ENCODE measurements at regions not wholly inside any gene's neighbourhood (a gene's known extent, or its start where the extent isn't known, plus 50 kb on each side); places are given as distances from the start of the nearest gene placed in this dataset.

- TF ChIP-seq RAD21 (IDR thresholded peaks at IDR 0.05; ENCODE audit: low read length) (no peak), MAX (IDR thresholded peaks at IDR 0.05; ENCODE audit: low read depth) (no peak), REST (IDR thresholded peaks at IDR 0.05; ENCODE audit: low read depth, low read length) (no peak), GATA2 (CRISPR knock-in tag; IDR thresholded peaks at IDR 0.05) (no peak), POLR2AphosphoS5 (IDR thresholded peaks at IDR 0.05; ENCODE audit: low read depth, low read length) (no peak), FOSL2 (IDR thresholded peaks at IDR 0.05; ENCODE audit: borderline replicate concordance, low read depth) (no peak), TAF1 (IDR thresholded peaks at IDR 0.05; ENCODE audit: borderline replicate concordance, low read depth, low read length) (no peak), SIN3A (IDR thresholded peaks at IDR 0.05; ENCODE audit: borderline replicate concordance, low read depth, low read length) (no peak)
- TF ChIP-seq, protein P1, sequence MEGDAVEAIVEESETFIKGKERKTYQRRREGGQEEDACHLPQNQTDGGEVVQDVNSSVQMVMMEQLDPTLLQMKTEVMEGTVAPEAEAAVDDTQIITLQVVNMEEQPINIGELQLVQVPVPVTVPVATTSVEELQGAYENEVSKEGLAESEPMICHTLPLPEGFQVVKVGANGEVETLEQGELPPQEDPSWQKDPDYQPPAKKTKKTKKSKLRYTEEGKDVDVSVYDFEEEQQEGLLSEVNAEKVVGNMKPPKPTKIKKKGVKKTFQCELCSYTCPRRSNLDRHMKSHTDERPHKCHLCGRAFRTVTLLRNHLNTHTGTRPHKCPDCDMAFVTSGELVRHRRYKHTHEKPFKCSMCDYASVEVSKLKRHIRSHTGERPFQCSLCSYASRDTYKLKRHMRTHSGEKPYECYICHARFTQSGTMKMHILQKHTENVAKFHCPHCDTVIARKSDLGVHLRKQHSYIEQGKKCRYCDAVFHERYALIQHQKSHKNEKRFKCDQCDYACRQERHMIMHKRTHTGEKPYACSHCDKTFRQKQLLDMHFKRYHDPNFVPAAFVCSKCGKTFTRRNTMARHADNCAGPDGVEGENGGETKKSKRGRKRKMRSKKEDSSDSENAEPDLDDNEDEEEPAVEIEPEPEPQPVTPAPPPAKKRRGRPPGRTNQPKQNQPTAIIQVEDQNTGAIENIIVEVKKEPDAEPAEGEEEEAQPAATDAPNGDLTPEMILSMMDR (IDR thresholded peaks at IDR 0.05), result no peak
- TF ChIP-seq, protein P2, sequence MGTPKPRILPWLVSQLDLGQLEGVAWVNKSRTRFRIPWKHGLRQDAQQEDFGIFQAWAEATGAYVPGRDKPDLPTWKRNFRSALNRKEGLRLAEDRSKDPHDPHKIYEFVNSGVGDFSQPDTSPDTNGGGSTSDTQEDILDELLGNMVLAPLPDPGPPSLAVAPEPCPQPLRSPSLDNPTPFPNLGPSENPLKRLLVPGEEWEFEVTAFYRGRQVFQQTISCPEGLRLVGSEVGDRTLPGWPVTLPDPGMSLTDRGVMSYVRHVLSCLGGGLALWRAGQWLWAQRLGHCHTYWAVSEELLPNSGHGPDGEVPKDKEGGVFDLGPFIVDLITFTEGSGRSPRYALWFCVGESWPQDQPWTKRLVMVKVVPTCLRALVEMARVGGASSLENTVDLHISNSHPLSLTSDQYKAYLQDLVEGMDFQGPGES (IDR thresholded peaks at IDR 0.05; ENCODE audit: low read depth, low read length), result no peak
Measured at GRCh38 chr12:88951177-88951576, 370.9 kb upstream of the KITLG start.
